GM12892 (cell line): ENCODE measurements at regions not wholly inside any gene's neighbourhood (a gene's known extent, or its start where the extent isn't known, plus 50 kb on each side); places are given as distances from the start of the nearest gene placed in this dataset.
A peak's percentile ranks its signal among the peaks of the same experiment; 100 is the strongest.

Experiments
- DNase-seq: peaks from one replicate; pipeline ENCODE4 v3.0.0; 2011; ENCODE audit not compliant: insufficient read length
- FAIRE-seq: peaks from 2 replicates; lab custom pipeline; 2011; peaks lifted over from hg19 to GRCh38; lab: Jason Lieb, UNC
- POLR2A ChIP-seq: IDR thresholded peaks from 2 replicates; pipeline ENCODE4 v1.6.1; 2011; ENCODE audit warnings: low read depth, low read length, control low read depth
- POLR2AphosphoS5 ChIP-seq: IDR thresholded peaks from 2 replicates; pipeline ENCODE4 v1.6.1; 2011; ENCODE audit warnings: low read depth, low read length, control low read depth
- TAF1 ChIP-seq: IDR thresholded peaks from 2 replicates; pipeline ENCODE4 v1.6.1; 2011; ENCODE audit warnings: low read depth, mild to moderate bottlenecking, control low read depth, low read length, borderline replicate concordance

DNA sequence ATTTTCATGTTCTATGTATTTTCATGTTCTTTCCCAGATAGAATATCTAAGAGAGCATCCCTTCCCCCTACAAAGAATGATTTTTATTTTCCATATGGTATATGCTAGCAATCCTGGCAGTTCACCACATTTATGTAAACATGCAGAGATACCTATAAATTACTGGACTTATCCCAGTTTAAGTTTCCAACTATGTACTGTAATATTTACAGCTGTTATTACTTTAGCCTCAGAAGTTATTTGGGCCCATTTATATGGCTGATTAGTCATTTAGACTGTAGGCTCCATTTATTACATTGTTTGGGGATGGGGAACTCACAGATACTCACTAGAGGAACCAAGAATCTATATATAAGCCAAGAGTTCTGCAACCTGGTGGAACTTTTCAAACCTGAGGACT is 84.8 kb upstream of the WARS2 start:
- no peak for TF ChIP-seq POLR2AphosphoS5
- TF ChIP-seq TAF1, result no peak
- TF ChIP-seq POLR2A, result no peak
- no peak for FAIRE-seq

DNA sequence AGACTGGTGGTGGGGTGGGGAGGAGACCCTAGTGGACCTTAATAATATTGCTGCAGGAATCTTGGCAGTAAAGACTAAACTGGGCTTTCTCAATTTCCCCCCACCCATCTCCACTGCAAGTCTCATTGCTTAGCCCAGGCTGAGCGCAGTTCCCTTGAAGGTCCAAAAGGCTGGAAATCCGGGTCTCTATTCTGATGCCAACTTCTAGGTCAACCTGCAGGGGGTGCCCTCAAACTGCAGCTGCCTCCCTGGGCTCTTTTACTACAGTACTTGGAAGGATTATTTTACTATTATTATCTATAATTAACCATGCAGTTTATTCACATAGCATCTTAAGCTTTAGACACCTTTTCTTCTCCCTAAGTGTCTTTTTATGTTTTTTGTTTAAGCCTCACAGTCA is 85.4 kb upstream of the WARS2 start:
- FAIRE-seq (no peak), DNase-seq (no peak)
- TF ChIP-seq TAF1 (no peak), POLR2A (no peak), POLR2AphosphoS5 (no peak)

More for the DNA sequence above, 84.8 kb upstream of the WARS2 start:
- no peak for DNase-seq

DNA sequence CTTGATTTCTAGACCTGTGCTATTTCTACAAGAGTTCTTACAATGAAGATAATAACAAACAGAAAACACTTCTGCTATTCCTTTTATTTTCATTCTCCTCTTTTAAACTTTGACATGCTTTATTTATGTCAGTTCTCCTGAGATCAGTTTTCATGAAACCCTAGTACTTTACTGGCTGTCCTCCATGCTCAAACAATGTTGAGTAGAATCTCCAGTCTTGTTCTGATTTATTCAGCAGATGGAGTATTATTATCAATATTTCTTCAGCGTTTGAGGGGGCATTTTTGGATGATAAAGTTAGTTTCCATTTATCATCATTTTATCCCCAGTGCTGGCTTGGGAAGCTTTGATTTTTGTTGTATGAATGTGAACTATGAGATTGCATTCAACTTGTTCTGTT is 85.9 kb upstream of the WARS2 start:
- no peak for FAIRE-seq
- no peak for DNase-seq
- TF ChIP-seq POLR2A (no peak), POLR2AphosphoS5 (no peak), TAF1 (no peak)

DNA sequence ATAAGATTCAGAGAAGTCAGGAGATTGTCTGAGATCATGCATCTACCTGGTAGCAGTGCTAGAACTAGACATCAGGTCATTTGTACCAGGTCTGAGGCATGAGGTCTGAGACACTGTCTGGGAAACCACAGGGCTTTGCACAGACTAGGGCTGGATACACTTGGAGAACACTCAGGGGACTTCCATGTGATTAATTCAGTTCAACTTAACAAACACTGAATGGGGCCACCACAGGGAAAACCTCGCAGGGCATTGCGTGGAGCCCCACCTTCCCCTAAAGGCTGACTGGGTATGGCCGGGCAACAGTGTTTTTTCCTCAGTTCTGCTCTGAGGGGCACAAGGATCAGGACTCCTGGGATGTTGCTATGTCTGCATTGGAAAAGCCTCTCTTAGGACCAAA is 86.5 kb upstream of the WARS2 start:
- FAIRE-seq, result peak; percentile 33
- no peak for TF ChIP-seq POLR2AphosphoS5
- no peak for TF ChIP-seq TAF1
- no peak for TF ChIP-seq POLR2A

DNA sequence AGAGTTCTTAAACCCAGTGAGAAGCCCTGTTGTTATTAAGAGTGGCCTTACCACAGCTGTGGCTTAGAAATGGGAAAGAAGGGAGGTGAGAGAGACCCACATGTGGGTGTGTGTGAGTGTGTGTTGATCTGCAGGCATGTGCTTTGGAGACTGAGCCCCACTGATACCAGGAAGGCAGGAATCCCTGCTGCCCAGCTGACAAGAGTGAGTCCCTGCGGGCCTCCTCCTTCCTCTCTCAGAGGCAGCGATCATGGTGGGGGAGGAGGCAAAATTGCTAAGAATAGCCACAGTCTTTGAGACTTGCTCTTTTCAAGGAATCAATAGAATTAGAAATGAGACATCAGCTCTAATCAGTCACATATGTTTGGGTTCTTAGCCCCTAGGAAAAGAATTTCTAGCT is 87.0 kb upstream of the WARS2 start:
- no peak for DNase-seq
- TF ChIP-seq TAF1, result no peak
- no peak for TF ChIP-seq POLR2AphosphoS5
- TF ChIP-seq POLR2A, result no peak
- FAIRE-seq, result no peak

More for the DNA sequence above, 86.5 kb upstream of the WARS2 start:
- no peak for DNase-seq

DNA sequence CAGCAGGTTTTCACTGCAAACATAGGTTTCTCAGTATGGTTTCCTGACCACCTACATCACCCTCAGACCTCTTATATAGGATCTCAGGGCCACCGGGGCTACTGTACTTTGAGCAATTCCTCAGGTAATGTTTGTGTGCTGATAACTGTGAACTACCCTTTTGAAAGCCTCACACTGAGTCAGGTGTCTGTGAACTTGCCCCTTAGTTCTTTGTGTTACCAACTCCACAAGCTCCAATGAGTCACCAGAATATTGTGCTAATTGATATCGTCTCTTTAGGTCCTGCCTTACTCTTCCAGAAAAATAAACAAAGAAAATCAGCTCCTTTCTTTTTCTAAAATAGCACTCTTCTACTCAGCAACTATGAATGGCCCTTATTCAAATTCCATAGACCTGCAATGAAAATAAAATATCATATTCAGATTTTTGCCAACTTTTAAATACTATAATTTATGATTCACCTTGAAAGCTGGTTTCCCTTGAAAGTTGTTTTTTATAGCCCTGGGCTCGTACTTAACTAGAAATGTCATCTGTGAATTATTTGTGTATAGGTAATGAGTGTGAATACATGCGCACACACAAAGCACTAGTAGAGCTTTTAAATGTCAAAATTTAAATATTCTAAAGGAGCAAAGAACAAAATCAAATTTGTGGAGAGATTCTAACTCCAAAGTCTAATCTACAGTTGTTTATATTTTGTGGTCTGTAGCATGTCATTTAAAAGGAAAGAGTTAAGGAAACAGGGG is 88.1 kb upstream of the WARS2 start:
- FAIRE-seq, result no peak
- TF ChIP-seq POLR2A (no peak), TAF1 (no peak)
- DNase-seq, result no peak

DNA sequence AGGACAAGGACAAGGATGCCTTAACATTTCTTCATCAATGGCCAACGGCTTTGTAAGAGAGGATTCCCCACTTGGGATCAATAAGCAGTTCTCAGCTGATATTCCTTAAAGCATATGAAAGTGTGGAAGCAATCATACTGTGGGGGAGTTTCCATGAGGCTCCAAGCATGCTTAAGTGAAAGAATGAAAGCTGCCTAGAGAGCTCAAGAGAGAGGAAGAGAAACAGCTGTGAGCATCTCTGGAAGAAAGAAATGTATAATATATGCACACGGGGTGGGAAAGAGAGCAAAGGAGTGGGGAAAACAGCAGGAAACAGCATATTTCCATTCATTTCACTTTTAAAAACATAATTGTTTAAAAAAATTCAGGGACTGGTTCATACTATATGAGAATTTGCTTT is 94.7 kb upstream of the WARS2 start:
- no peak for TF ChIP-seq POLR2AphosphoS5
- TF ChIP-seq POLR2A, result no peak
- TF ChIP-seq TAF1, result no peak
- DNase-seq, result no peak
- FAIRE-seq, result no peak

DNA sequence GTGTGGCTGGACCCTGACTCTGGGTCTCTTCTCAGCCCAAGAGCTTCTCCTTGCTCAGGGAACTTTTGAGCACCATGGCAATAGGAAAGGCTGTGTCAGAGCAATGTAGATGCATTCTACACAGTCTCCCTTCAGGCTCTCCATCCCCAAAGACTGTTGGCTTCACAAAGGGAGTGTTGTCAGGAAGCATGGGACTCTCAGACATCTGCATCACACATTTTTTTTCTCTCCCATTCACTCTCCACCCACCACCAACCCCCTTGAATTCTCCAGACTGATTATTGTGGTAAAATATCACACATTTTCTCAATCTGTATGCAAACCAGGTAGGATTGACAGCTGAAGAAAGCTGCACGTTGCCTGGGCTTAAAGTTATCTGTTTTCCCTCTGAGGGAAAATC is 105.4 kb upstream of the WARS2 start:
- DNase-seq (no peak), FAIRE-seq (no peak)
- TF ChIP-seq POLR2A, result no peak
- TF ChIP-seq POLR2AphosphoS5, result no peak
- no peak for TF ChIP-seq TAF1

DNA sequence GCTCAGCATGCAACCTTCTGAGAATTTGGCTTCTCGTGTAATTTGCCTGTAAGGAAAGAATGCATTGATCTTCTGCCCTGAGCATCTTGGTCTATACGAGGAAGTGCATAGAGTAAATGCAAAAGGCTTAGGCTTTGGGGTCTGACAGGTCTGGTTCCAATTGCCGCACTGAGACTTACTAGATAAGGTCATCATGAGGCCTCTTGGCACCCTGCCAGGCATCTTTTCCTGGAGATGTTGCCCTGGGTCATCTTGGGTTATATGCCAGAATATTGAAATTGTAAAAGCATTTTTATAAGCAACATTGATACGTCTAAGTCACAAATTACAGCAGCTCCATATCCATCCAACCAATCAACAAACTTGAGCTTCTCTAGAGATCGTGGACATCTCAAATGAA is 108.8 kb upstream of the WARS2 start:
- no peak for DNase-seq
- no peak for FAIRE-seq

DNA sequence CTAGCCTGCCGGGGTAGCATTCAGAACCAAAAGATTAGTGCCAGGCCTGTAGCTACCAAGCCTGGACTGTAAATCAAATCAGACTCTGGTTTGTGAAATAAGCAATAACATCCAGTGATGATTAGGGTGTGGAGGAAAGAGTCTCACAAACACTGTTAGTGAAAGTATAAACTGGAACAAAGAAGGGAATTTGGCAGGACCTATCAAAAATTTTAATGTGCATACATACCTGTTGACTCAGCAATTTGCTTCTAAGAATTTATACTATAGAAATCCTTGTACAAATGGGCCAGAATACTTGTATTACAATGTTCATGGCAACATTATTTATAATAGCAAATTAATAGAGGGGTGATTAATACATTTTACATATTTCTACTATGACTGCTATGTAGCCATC is 109.8 kb upstream of the WARS2 start:
- DNase-seq, result no peak
- no peak for FAIRE-seq
- TF ChIP-seq POLR2A, result no peak
- TF ChIP-seq POLR2AphosphoS5, result no peak
- no peak for TF ChIP-seq TAF1

More for the DNA sequence above, 108.8 kb upstream of the WARS2 start:
- TF ChIP-seq TAF1 (no peak), POLR2AphosphoS5 (no peak), POLR2A (no peak)

DNA sequence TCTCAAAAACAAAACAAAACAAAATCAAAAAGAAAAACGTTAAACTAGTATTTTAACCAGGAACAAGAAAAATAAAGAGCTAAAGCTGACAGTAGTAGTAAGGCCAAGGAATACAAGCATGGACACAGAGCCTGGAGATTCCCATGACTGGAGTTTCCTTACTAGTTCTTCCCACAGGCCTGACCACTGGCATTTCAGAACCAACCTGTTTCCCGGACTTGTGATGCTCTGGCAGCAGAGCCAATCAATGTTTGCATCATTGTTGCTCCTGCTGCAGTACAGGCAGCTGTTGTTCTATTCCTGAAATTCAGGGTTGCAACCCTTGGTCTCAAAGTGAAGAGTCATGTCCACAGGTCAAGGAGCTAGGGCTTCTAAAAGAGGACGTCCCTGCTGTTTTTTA is 111.3 kb upstream of the WARS2 start:
- TF ChIP-seq TAF1, result no peak
- no peak for TF ChIP-seq POLR2A
- TF ChIP-seq POLR2AphosphoS5, result no peak
- DNase-seq (no peak), FAIRE-seq (no peak)

DNA sequence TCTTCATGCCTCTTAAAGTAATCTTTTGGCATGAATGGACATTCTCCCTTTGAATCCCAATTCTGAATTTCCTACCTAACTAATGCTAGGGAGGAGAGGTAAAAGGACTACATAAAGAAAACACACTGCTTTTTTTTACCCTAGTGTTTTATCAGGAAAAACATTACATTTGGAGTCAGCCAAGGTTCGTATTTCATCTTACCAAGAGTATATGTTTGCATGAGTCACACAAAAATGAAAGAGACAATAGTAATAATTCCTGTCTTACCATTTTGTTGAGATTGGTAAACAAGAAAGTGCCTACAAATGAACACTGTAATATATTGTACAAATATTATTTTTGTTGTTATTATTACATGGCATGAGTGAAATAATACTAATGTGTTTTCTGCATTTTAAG is 112.9 kb upstream of the WARS2 start:
- DNase-seq, result no peak
- FAIRE-seq, result no peak
- TF ChIP-seq POLR2A, result no peak
- TF ChIP-seq TAF1, result no peak
- no peak for TF ChIP-seq POLR2AphosphoS5
